NT2/D1 (cell line): ENCODE measurements at regions not wholly inside any gene's neighbourhood (a gene's known extent, or its start where the extent isn't known, plus 50 kb on each side); places are given as distances from the start of the nearest gene placed in this dataset.

Source experiments
- DNase-seq: peaks from one replicate; pipeline ENCODE4 v3.0.0-alpha.2; 2011; ENCODE audit warnings: low read depth, low spot score
- H3K27me3 ChIP-seq: 2 replicates; pipeline ENCODE4 v1.6.0; 2011; ENCODE audit warnings: mild to moderate bottlenecking; ENCODE audit not compliant: insufficient read length, insufficient read depth
- H3K36me3 ChIP-seq: 2 replicates; pipeline ENCODE4 v1.6.1; 2011; ENCODE audit warnings: mild to moderate bottlenecking, low read length, mixed read lengths; ENCODE audit not compliant: insufficient read depth, insufficient read length
- H3K4me1 ChIP-seq: 2 replicates; pipeline ENCODE4 v1.5.1; 2011; ENCODE audit not compliant: insufficient read depth, insufficient read length
- H3K4me3 ChIP-seq: 2 replicates; pipeline ENCODE4 v1.5.1; 2011; ENCODE audit warnings: low read depth; ENCODE audit not compliant: insufficient read length
- H3K9ac ChIP-seq: 2 replicates; pipeline ENCODE4 v1.6.0; 2011; ENCODE audit warnings: low read depth; ENCODE audit not compliant: insufficient read length
- H3K9me3 ChIP-seq: 2 replicates; pipeline ENCODE4 v1.5.1; 2011; ENCODE audit warnings: mild to moderate bottlenecking, low read length; ENCODE audit not compliant: insufficient read depth
- SUZ12 ChIP-seq: IDR thresholded peaks from 2 replicates; pipeline ENCODE4 v1.6.1; 2011; ENCODE audit not compliant: insufficient read length, insufficient read depth; ENCODE audit errors: extremely low read depth
- YY1 ChIP-seq: IDR thresholded peaks from 2 replicates; pipeline ENCODE4 v1.6.1; 2011; ENCODE audit not compliant: insufficient read length, insufficient read depth
- ZNF274 ChIP-seq: IDR thresholded peaks from 2 replicates; pipeline ENCODE4 v1.6.1; 2011; ENCODE audit warnings: mild to moderate bottlenecking, low read depth, low read length

DNA sequence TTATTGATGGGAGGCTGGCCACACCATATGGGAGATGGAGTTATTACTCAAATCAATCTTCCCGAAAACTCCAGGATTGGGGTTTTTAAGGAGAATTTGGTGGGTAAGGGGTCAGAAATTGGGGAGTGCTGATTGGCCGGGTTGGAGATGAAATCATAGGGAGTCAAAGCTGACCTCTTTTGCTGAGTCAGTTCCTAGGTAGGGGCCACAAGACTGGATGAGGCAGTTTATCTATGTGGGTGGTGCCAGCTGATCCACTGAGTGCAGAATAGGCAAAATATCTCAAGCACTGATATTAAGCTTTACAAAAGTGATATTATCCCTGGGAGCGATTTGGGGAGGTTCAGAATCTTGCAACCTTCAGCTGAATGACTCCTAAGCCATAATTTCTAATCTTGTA, 75.7 kb upstream of the CLINT1 start:
- H3K9me3 ChIP-seq = peaks cover 5% of the 10 kb centered on the region; the same call in 1 of the 2 replicates
- no peak overlapping the region for H3K4me3 ChIP-seq
- no peak for TF ChIP-seq SUZ12
- TF ChIP-seq YY1 = no peak
- no peak for TF ChIP-seq ZNF274
- no peaks in the 10 kb centered on the region for H3K27me3 ChIP-seq
- no peak for DNase-seq
- H3K9ac ChIP-seq = no peak overlapping the region
- no peaks in the 10 kb centered on the region for H3K4me1 ChIP-seq
- H3K36me3 ChIP-seq = no peaks in the 10 kb centered on the region

DNA sequence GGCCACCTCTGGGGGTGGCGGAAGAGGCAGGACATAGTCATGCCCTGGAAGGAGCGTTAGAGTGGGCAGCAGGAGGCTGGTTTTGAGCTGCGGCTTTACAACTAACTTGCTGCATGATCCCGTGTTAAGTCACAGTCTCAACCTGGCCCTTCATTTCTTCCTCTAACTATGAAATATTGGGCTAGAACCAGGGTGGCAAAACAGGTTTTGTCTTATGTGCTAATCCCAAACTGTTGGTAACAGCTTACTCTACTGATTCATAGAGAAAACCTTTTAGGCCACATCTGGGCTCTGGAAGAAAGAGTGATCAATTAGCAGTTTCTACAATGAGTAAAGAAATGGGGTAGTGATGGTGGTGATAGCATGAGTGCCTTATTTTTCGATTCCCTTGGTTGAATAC, 74.1 kb upstream of the CLINT1 start:
- DNase-seq = no peak
- Histone ChIP-seq H3K36me3 (no peaks in the 10 kb centered on the region), H3K9ac (no peak overlapping the region), H3K4me3 (no peak overlapping the region), H3K9me3 (peaks cover 5% of the 10 kb centered on the region; the same call in 1 of the 2 replicates), H3K27me3 (no peaks in the 10 kb centered on the region), H3K4me1 (no peaks in the 10 kb centered on the region)
- TF ChIP-seq ZNF274 (no peak), SUZ12 (no peak), YY1 (no peak)

DNA sequence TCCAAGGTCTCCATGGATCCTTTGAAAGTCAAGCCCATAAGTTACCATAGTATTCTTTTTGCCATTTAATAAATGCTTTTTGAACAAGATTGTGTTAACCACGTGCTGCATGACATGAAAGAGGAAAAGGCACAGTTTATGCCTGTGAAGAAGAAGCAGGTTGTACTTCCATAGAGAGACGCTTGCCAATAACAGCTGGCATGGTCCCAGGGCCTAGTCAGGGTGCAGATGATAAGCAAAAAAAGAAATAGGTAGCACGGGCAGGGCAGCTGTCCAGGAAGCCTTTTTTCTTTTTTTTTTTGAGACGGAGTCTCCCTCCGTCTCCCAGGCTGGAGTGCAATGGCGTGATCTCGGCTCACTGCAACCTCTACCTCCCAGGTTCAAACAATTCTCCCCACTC, 71.8 kb upstream of the CLINT1 start:
- no peaks in the 10 kb centered on the region for H3K27me3 ChIP-seq
- H3K4me3 ChIP-seq = no peak overlapping the region
- H3K4me1 ChIP-seq = no peaks in the 10 kb centered on the region
- no peak for TF ChIP-seq YY1
- no peak for TF ChIP-seq SUZ12
- no peak for TF ChIP-seq ZNF274
- H3K9ac ChIP-seq = no peak overlapping the region
- DNase-seq = no peak
- H3K9me3 ChIP-seq = peaks cover 5% of the 10 kb centered on the region; the same call in 1 of the 2 replicates
- no peaks in the 10 kb centered on the region for H3K36me3 ChIP-seq

DNA sequence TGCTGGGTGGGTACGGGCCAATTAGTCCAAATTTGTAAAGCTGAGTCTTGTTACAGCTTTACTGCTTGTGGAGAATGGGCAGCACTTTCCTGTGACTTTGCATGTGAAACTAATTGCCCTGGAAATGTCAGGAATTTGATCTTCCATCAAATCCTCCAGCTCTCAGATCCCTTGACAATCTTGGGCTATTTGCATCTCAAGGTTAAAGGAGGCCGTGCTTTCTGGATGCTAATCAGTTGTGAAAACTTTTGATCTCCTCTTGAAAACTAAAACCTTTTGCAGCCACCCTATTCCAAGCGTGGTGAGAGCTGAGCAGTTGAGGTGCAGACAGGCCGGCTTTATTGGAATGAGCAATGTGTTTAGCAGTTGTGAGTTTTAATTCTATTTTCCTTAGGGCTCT, 68.0 kb upstream of the CLINT1 start:
- TF ChIP-seq YY1 (no peak), ZNF274 (no peak), SUZ12 (no peak)
- no peaks in the 10 kb centered on the region for H3K36me3 ChIP-seq

DNA sequence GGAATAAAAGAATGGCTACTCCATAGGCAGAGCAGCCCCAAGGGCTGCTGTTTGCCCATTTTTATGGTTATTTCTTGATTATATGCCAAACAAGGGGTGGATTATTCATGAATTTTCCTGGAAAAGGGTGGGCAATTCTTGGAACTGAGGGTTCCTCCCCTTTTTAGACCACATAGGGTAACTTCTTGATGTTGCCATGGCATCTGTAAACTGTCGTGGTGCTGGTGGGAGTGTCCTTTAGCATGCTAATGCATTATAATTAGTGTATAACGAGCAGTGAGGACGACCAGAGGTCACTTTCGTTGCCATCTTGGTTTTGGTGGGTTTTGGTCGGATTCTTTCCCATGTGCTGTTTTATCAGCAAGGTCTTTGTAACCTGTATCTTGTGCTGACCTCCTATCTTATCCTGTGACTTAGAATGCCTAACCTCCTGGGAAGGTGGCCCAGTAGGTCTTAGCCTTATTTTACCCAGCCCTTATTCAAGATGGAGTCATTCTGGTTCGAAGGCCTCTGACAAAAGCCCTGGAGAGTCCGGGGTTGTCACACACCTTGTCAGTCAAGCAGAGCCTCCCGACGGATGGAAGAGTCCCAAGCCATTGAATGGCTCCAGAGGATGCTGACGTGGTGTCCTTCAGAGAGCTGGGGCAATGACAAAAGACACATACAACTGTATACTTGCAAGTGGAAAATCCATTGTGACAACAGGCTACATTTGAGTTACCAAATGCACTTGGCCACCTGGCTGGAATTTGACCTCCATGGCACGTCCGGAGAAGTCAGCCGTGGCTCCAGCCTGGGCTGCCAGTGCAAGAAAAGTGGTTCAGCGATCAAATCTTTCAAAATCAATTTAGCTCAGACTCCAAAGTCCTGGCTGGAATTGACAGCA, 67.1 kb upstream of the CLINT1 start:
- DNase-seq = no peak
- no peaks in the 10 kb centered on the region for H3K9me3 ChIP-seq
- H3K36me3 ChIP-seq = no peaks in the 10 kb centered on the region
- H3K27me3 ChIP-seq = no peaks in the 10 kb centered on the region
- no peak for TF ChIP-seq SUZ12
- no peak for TF ChIP-seq ZNF274
- TF ChIP-seq YY1 = no peak
- H3K4me1 ChIP-seq = no peaks in the 10 kb centered on the region
- no peak overlapping the region for H3K4me3 ChIP-seq
- H3K9ac ChIP-seq = no peak overlapping the region

More for the DNA sequence above, 68.0 kb upstream of the CLINT1 start:
- no peaks in the 10 kb centered on the region for H3K9me3 ChIP-seq
- no peak overlapping the region for H3K9ac ChIP-seq
- DNase-seq = peak; percentile 77
- no peak overlapping the region for H3K4me3 ChIP-seq
- no peaks in the 10 kb centered on the region for H3K27me3 ChIP-seq
- H3K4me1 ChIP-seq = no peaks in the 10 kb centered on the region

DNA sequence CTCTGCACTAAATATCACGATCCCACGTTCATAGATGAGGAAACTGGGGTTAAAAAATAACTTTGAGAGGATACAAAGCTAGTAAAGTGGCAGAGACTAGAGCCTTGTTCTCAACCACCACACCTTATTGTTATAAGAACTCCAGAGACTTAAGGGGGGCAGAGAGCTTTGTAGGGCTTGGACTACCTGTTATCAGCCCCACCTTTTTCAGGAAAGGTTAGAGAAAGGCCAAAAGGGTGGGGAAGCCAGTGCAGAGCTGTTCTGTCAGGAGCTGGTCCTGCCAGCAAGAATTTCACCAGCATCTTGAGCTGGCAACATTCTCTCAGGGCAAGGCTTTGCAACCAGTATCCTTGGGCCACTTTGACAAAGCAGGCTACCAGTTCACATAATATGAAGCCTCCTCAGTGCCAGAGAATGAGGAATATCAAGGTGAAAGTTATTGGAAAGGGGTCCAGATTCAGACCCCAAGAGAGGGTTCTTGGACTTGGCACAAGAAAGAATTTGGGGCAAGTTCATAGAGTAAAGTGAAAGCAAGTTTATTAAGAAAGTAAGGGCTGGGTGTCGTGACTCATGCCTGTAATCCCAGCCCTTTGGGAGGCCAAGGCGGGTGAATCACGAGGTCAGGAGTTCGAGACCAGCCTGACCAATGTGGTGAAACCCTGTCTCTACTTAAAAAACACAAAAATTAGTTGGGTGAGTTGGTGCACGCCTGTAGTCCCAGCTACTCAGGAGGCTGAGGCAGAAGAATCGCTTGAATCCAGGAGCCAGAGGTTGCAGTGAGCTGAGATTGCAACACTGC, 66.2 kb upstream of the CLINT1 start:
- H3K4me1 ChIP-seq = no peaks in the 10 kb centered on the region
- no peak for DNase-seq
- H3K9me3 ChIP-seq = no peaks in the 10 kb centered on the region
- H3K27me3 ChIP-seq = no peaks in the 10 kb centered on the region
- no peaks in the 10 kb centered on the region for H3K36me3 ChIP-seq
- no peak overlapping the region for H3K9ac ChIP-seq
- no peak for TF ChIP-seq SUZ12
- no peak for TF ChIP-seq ZNF274
- TF ChIP-seq YY1 = no peak
- H3K4me3 ChIP-seq = no peak overlapping the region

GRCh38 chr5:157924490-157924889, 65.5 kb upstream of the CLINT1 start:
- H3K9ac ChIP-seq = no peak overlapping the region
- H3K9me3 ChIP-seq = no peaks in the 10 kb centered on the region
- no peak overlapping the region for H3K4me3 ChIP-seq
- TF ChIP-seq ZNF274 = no peak
- TF ChIP-seq YY1 = no peak
- TF ChIP-seq SUZ12 = no peak
- H3K36me3 ChIP-seq = no peaks in the 10 kb centered on the region
- no peaks in the 10 kb centered on the region for H3K27me3 ChIP-seq
- H3K4me1 ChIP-seq = no peaks in the 10 kb centered on the region
- no peak for DNase-seq
